Neural progenitor cell (in vitro differentiated cells): ENCODE measurements at regions not wholly inside any gene's neighbourhood (a gene's known extent, or its start where the extent isn't known, plus 50 kb on each side); places are given as distances from the start of the nearest gene placed in this dataset.

Source experiments
- DNase-seq: peaks from one replicate; pipeline ENCODE4 v3.0.0-alpha.2; 2016; ENCODE audit warnings: low spot score
- H2AFZ ChIP-seq: fragments of 200-600 bp; sonication (generic); replicated peaks from 2 replicates; pipeline ENCODE4 v1.6.1; 2016; ENCODE audit warnings: antibody characterized with exemption
- H3F3A ChIP-seq: fragments of 200-600 bp; sonication (generic); 2 replicates; pipeline ENCODE4 v1.6.1; 2016; ENCODE audit warnings: antibody characterized with exemption, low read depth
- H3K27ac ChIP-seq: fragments of 200-600 bp; sonication (generic); 2 replicates; pipeline ENCODE4 v1.5.1; 2016; ENCODE audit warnings: mild to moderate bottlenecking
- H3K27me3 ChIP-seq: fragments of 200-600 bp; sonication (generic); 2 replicates; pipeline ENCODE4 v1.6.1; 2016; ENCODE audit warnings: mild to moderate bottlenecking, moderate library complexity
- H3K36me3 ChIP-seq: fragments of 200-600 bp; sonication (generic); 2 replicates; pipeline ENCODE4 v1.5.1; 2016
- H3K4me1 ChIP-seq: fragments of 200-600 bp; sonication (generic); 2 replicates; pipeline ENCODE4 v1.6.1; 2016; ENCODE audit warnings: mixed run types
- H3K4me2 ChIP-seq: fragments of 200-600 bp; sonication (generic); 2 replicates; pipeline ENCODE4 v1.6.1; 2016
- H3K4me3 ChIP-seq: fragments of 200-600 bp; sonication (generic); 2 replicates; pipeline ENCODE4 v1.5.1; 2016
- H3K79me2 ChIP-seq: fragments of 200-600 bp; sonication (generic); 2 replicates; pipeline ENCODE4 v1.6.1; 2016; ENCODE audit warnings: low read depth
- H3K9ac ChIP-seq: fragments of 200-600 bp; sonication (generic); 2 replicates; pipeline ENCODE4 v1.6.1; 2016
- H3K9me3 ChIP-seq: fragments of 200-600 bp; sonication (generic); 2 replicates; pipeline ENCODE4 v1.5.1; 2016; ENCODE audit warnings: low read depth
- H4K20me1 ChIP-seq: fragments of 200-600 bp; sonication (generic); 2 replicates; pipeline ENCODE4 v1.6.1; 2016; ENCODE audit warnings: low read depth
- H3K27ac Mint-ChIP-seq: 3 replicates; pipeline ENCODE4 v1.8.0; 2021; ENCODE audit warnings: mixed read lengths
- H3K27me3 Mint-ChIP-seq: 2 replicates; pipeline ENCODE4 v1.8.0; 2022; ENCODE audit warnings: low read depth, mild to moderate bottlenecking, inconsistent platforms, moderate library complexity, mixed read lengths; ENCODE audit not compliant: insufficient read depth
- H3K36me3 Mint-ChIP-seq: 3 replicates; pipeline ENCODE4 v1.8.0; 2021; ENCODE audit warnings: mixed read lengths
- H3K4me1 Mint-ChIP-seq: 3 replicates; pipeline ENCODE4 v1.8.0; 2021; ENCODE audit warnings: mixed read lengths
- H3K4me3 Mint-ChIP-seq: 3 replicates; pipeline ENCODE4 v1.8.0; 2021; ENCODE audit warnings: mild to moderate bottlenecking, moderate library complexity, mixed read lengths
- H3K9me3 Mint-ChIP-seq: 3 replicates; pipeline ENCODE4 v1.8.0; 2020; ENCODE audit warnings: mixed read lengths
- EZH2 ChIP-seq: fragments of 200-600 bp; sonication (generic); IDR thresholded peaks from 2 replicates; pipeline ENCODE4 v1.6.1; 2017; ENCODE audit warnings: antibody characterized with exemption, mild to moderate bottlenecking, moderate library complexity
- EZH2phosphoT487 ChIP-seq: fragments of 200-600 bp; sonication (generic); IDR thresholded peaks from 2 replicates; pipeline ENCODE4 v1.6.1; 2017; ENCODE audit warnings: antibody characterized with exemption
- TF ChIP-seq, protein P1 (sequence below): fragments of 200-600 bp; sonication (generic); IDR thresholded peaks from 2 replicates; pipeline ENCODE4 v1.5.1; 2017; ENCODE audit warnings: antibody characterized with exemption, mild to moderate bottlenecking

DNA sequence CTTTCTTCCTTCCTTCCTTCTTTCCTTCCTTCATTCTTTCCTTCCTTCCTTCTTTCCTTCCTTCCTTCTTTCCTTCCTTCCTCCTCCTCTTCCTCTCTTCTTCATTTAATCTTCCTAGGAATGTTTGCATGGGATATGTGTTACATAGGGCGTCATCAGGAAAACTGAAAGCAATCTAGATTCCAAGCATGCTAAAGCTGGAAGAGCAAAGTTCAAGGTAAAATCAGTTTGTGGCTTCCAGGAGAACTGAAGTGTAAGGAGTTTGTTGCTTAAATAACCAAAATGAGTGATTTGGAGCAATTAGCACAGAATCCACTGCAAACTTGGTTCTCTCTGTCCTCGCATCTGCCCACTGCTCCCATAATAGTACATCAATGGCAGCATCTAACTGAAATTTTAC, 716.2 kb downstream of the GBE1 start:
- no peak overlapping the region for H3K4me2 ChIP-seq
- no peak overlapping the region for H3K9ac ChIP-seq
- H3F3A ChIP-seq: no peaks in the 10 kb centered on the region
- Mint-ChIP-seq H3K36me3 (no peaks in the 10 kb centered on the region), H3K27me3 (no peaks in the 10 kb centered on the region), H3K27ac (no peak overlapping the region), H3K4me1 (no peaks in the 10 kb centered on the region), H3K4me3 (no peak overlapping the region), H3K9me3 (no peaks in the 10 kb centered on the region)
- no peak overlapping the region for H3K27ac ChIP-seq
- TF ChIP-seq, protein P1, sequence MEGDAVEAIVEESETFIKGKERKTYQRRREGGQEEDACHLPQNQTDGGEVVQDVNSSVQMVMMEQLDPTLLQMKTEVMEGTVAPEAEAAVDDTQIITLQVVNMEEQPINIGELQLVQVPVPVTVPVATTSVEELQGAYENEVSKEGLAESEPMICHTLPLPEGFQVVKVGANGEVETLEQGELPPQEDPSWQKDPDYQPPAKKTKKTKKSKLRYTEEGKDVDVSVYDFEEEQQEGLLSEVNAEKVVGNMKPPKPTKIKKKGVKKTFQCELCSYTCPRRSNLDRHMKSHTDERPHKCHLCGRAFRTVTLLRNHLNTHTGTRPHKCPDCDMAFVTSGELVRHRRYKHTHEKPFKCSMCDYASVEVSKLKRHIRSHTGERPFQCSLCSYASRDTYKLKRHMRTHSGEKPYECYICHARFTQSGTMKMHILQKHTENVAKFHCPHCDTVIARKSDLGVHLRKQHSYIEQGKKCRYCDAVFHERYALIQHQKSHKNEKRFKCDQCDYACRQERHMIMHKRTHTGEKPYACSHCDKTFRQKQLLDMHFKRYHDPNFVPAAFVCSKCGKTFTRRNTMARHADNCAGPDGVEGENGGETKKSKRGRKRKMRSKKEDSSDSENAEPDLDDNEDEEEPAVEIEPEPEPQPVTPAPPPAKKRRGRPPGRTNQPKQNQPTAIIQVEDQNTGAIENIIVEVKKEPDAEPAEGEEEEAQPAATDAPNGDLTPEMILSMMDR: no peak
- TF ChIP-seq EZH2: no peak
- TF ChIP-seq EZH2phosphoT487: no peak
- H3K36me3 ChIP-seq: no peaks in the 10 kb centered on the region
- no peak overlapping the region for H3K4me3 ChIP-seq
- DNase-seq: no peak
- H4K20me1 ChIP-seq: no peaks in the 10 kb centered on the region
- H3K27me3 ChIP-seq: no peaks in the 10 kb centered on the region
- H3K79me2 ChIP-seq: no peaks in the 10 kb centered on the region
- no peaks in the 10 kb centered on the region for H3K4me1 ChIP-seq
- no peak overlapping the region for H2AFZ ChIP-seq
- no peaks in the 10 kb centered on the region for H3K9me3 ChIP-seq

DNA sequence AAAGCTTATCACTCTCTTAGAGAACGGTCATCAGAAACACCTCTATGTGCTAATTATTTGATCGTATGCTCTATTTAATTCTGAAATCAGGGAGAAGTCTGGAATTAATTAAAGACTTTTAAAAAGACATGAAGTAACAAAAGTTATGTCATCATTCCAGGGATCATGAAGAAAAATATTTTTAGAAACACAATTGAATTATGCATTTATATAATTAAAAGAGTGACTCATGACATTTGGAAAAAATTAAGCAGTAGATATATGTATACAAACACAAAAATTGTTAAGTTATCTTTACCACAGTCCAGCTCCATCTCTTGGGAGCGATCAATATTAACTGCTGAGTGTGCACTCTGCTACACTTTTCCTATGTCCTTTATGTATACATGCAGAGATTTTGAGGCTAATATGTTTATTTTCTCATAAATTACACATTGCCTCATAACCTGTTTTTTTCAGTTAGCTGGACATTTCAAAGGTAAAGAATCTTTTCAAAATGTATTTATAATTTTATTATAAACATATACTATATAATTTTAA, 717.7 kb downstream of the GBE1 start:
- Histone ChIP-seq H3K9ac (no peak overlapping the region), H3K4me3 (no peak overlapping the region), H3K4me1 (no peaks in the 10 kb centered on the region), H3F3A (no peaks in the 10 kb centered on the region), H3K27me3 (no peaks in the 10 kb centered on the region), H3K36me3 (no peaks in the 10 kb centered on the region), H3K79me2 (no peaks in the 10 kb centered on the region), H3K27ac (no peak overlapping the region), H2AFZ (no peak overlapping the region), H3K4me2 (no peak overlapping the region), H4K20me1 (no peaks in the 10 kb centered on the region), H3K9me3 (no peaks in the 10 kb centered on the region)
- no peaks in the 10 kb centered on the region for H3K4me1 Mint-ChIP-seq
- H3K27me3 Mint-ChIP-seq: no peaks in the 10 kb centered on the region
- H3K36me3 Mint-ChIP-seq: no peaks in the 10 kb centered on the region
- no peak for DNase-seq
- TF ChIP-seq EZH2phosphoT487 (no peak), EZH2 (no peak)
- TF ChIP-seq, protein P1: no peak
- H3K9me3 Mint-ChIP-seq: no peaks in the 10 kb centered on the region
- no peak overlapping the region for H3K4me3 Mint-ChIP-seq
- H3K27ac Mint-ChIP-seq: no peak overlapping the region

DNA sequence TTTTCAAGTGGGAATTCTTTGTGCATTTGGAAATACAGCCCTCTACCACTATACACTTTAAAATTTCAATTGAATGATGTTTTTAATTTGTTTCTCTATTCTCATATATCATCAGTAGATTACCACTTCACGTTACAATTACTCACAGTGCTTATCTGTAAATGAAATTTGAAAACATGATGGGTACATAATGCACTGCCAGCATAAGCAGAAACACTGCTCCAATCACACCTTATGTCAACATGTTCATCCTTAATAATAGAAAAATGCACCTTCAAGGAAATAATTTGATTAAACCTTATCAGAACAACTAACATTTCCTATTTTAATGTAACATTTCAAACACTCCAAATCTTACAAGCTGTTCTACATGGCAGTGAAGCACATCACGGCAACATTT, 718.4 kb downstream of the GBE1 start:
- H3K4me3 ChIP-seq: no peak overlapping the region
- H3K36me3 ChIP-seq: no peaks in the 10 kb centered on the region
- Mint-ChIP-seq H3K27me3 (no peaks in the 10 kb centered on the region), H3K27ac (no peak overlapping the region), H3K36me3 (no peaks in the 10 kb centered on the region), H3K4me3 (no peak overlapping the region), H3K9me3 (no peaks in the 10 kb centered on the region), H3K4me1 (no peaks in the 10 kb centered on the region)
- H3K9me3 ChIP-seq: no peaks in the 10 kb centered on the region
- H4K20me1 ChIP-seq: no peaks in the 10 kb centered on the region
- H3F3A ChIP-seq: no peaks in the 10 kb centered on the region
- H3K79me2 ChIP-seq: no peaks in the 10 kb centered on the region
- no peak for DNase-seq
- H3K27ac ChIP-seq: no peak overlapping the region
- H2AFZ ChIP-seq: no peak overlapping the region
- H3K4me1 ChIP-seq: no peaks in the 10 kb centered on the region
- H3K27me3 ChIP-seq: no peaks in the 10 kb centered on the region
- no peak overlapping the region for H3K9ac ChIP-seq
- TF ChIP-seq, protein P1: no peak
- TF ChIP-seq EZH2 (no peak), EZH2phosphoT487 (no peak)
- H3K4me2 ChIP-seq: no peak overlapping the region
